Endothelial cell of umbilical vein (primary cell): ENCODE measurements at regions not wholly inside any gene's neighbourhood (a gene's known extent, or its start where the extent isn't known, plus 50 kb on each side); places are given as distances from the start of the nearest gene placed in this dataset.

Experiments used
- BruUV-seq: library from RNA; stranded (reverse); fragments of 400-500 nt; replicated peaks from 2 replicates; lab custom pipeline; 2021; lab: Mats Ljungman, UMichigan
- CTCF ChIA-PET: fragments of 300-600, 350-600 bp; sonication (Branson Sonifier 250); formaldehyde crosslinking; loops from one replicate; lab custom pipeline; 2021; ENCODE audit warnings: antibody characterized with exemption, inconsistent platforms; lab: Charles Lee
- POLR2A ChIA-PET: fragments of 300-600, 350-600 bp; sonication (Branson Sonifier 250); formaldehyde crosslinking; loops from one replicate; lab custom pipeline; 2021; ENCODE audit warnings: antibody characterized with exemption, inconsistent platforms; lab: Charles Lee
- DNase-seq: peaks from one replicate; pipeline ENCODE4 v3.0.0-alpha.2; 2011; ENCODE audit warnings: low read depth, low spot score
- FAIRE-seq: peaks from 2 replicates; lab custom pipeline; 2011; peaks lifted over from hg19 to GRCh38; lab: Jason Lieb, UNC
- H2AFZ ChIP-seq: 2 replicates; pipeline ENCODE4 v1.6.0; 2012; ENCODE audit warnings: low read depth, low read length, control low read depth, inconsistent platforms
- H3K27ac ChIP-seq: 2 replicates; pipeline ENCODE4 v1.5.1; 2011; ENCODE audit warnings: low read depth, mild to moderate bottlenecking, control low read depth, low read length, moderate library complexity; ENCODE audit not compliant: insufficient read depth
- H3K27me3 ChIP-seq, 2 experiments: 2 replicates each; pipeline versions ENCODE4 v1.6.0 to v1.6.1; 2011; ENCODE audit warnings: low read length in 2 of 2, mixed read lengths in 1 of 2; ENCODE audit not compliant: control insufficient read depth in 2 of 2, insufficient read depth in 2 of 2
- H3K36me3 ChIP-seq, 2 experiments: 2 replicates in 1 of 2; 3 replicates in 1 of 2; pipeline ENCODE4 v1.5.1; 2011; ENCODE audit warnings: low read length in 2 of 2, mild to moderate bottlenecking in 1 of 2, moderate library complexity in 1 of 2; ENCODE audit not compliant: control insufficient read depth in 2 of 2, insufficient read depth in 2 of 2; ENCODE audit errors: extremely low read depth in 1 of 2
- H3K4me1 ChIP-seq: 3 replicates; pipeline ENCODE4 v1.5.1; 2011; ENCODE audit warnings: mild to moderate bottlenecking, low read length; ENCODE audit not compliant: control insufficient read depth, insufficient read depth; ENCODE audit errors: extremely low read depth
- H3K4me2 ChIP-seq: 2 replicates; pipeline ENCODE4 v1.6.1; 2011; ENCODE audit warnings: low read length, control low read depth, mixed read lengths; ENCODE audit not compliant: insufficient read depth
- H3K4me3 ChIP-seq, 3 experiments: fragments of 200-600 bp in 1 of 3; sonication (generic), shearing (Covaris generic) in 1 of 3; replicated peaks in 1 of 3; 2 replicates each; pipeline ENCODE4 v1.5.1; 2011 to 2016; ENCODE audit warnings: control low read depth in 3 of 3, low read length in 3 of 3, mild to moderate bottlenecking in 2 of 3, inconsistent platforms in 1 of 3, low read depth in 1 of 3, moderate library complexity in 1 of 3; ENCODE audit not compliant: insufficient read depth in 1 of 3
- H3K79me2 ChIP-seq: 2 replicates; pipeline ENCODE4 v1.6.0; 2012; ENCODE audit warnings: low read length, inconsistent platforms; ENCODE audit not compliant: control insufficient read depth, insufficient read depth
- H3K9ac ChIP-seq: replicated peaks from 2 replicates; pipeline ENCODE3; 2011; ENCODE audit warnings: low read length, control low read depth; ENCODE audit not compliant: insufficient read depth; ENCODE audit errors: extremely low read depth
- H3K9me1 ChIP-seq: replicated peaks from 3 replicates; pipeline ENCODE4 v1.6.0; 2011; ENCODE audit warnings: mild to moderate bottlenecking, low read length; ENCODE audit not compliant: control insufficient read depth, insufficient read depth; ENCODE audit errors: extremely low read depth
- H3K9me3 ChIP-seq: replicated peaks from 2 replicates; pipeline ENCODE4 v1.5.1; 2012; ENCODE audit warnings: low read length, inconsistent platforms; ENCODE audit not compliant: control insufficient read depth, insufficient read depth
- H4K20me1 ChIP-seq: replicated peaks from 2 replicates; pipeline ENCODE3; 2011; ENCODE audit warnings: mild to moderate bottlenecking, low read length; ENCODE audit not compliant: control insufficient read depth, insufficient read depth; ENCODE audit errors: extremely low read depth
- CTCF ChIP-seq, 2 donors: IDR thresholded peaks; 1 replicate in 1 of 2; 2 replicates in 1 of 2; pipeline ENCODE4 v1.5.1; 2011; ENCODE audit warnings: low read length in 2 of 2, mild to moderate bottlenecking in 2 of 2, moderate library complexity in 2 of 2, control low read depth in 1 of 2, inconsistent platforms in 1 of 2, low read depth in 1 of 2; ENCODE audit not compliant: insufficient read depth in 1 of 2; ENCODE audit errors: extremely low read depth in 1 of 2
- EZH2 ChIP-seq: IDR thresholded peaks from 2 replicates; pipeline ENCODE4 v1.6.1; 2012; ENCODE audit warnings: borderline replicate concordance, low read depth, mild to moderate bottlenecking, moderate library complexity, low read length, inconsistent platforms; ENCODE audit not compliant: severe bottlenecking
- FOS ChIP-seq: IDR thresholded peaks from 2 replicates; pipeline ENCODE4 v1.6.1; 2011; ENCODE audit warnings: mild to moderate bottlenecking, low read length, moderate library complexity, borderline replicate concordance; ENCODE audit not compliant: insufficient read depth
- GATA2 ChIP-seq: IDR thresholded peaks from 2 replicates; pipeline ENCODE4 v1.7.0; 2011; ENCODE audit warnings: low read depth, mild to moderate bottlenecking, moderate library complexity, mixed read lengths, low read length; ENCODE audit not compliant: insufficient read length, insufficient read depth
- JUN ChIP-seq: IDR thresholded peaks from 2 replicates; pipeline ENCODE4 v1.6.1; 2011; ENCODE audit warnings: borderline replicate concordance, low read depth; ENCODE audit not compliant: insufficient read length, insufficient read depth
- MAX ChIP-seq: IDR thresholded peaks from 2 replicates; pipeline ENCODE4 v1.6.1; 2011; ENCODE audit not compliant: insufficient read depth, insufficient read length
- MYC ChIP-seq: IDR thresholded peaks from one replicate; pipeline ENCODE4 v1.6.1; 2011; ENCODE audit warnings: mild to moderate bottlenecking, low read depth, low read length
- POLR2A ChIP-seq: IDR thresholded peaks from 2 replicates; pipeline ENCODE4 v1.6.1; 2012; ENCODE audit warnings: low read depth, mild to moderate bottlenecking, control low read depth, low read length
- POLR2AphosphoS5 ChIP-seq: IDR thresholded peaks from 2 replicates; pipeline ENCODE4 v1.6.1; 2012; ENCODE audit warnings: low read depth, mild to moderate bottlenecking, control low read depth, low read length, moderate library complexity; ENCODE audit not compliant: insufficient read depth
- dilution Hi-C: fragments of 300-500 bp; cut with MboI; formaldehyde crosslinking; loops from one replicate; pipeline ENCODE4 v1.15.0; 2019; ENCODE audit warnings: low sequenced_read_pairs; ENCODE audit not compliant: extremely low pct_ligation_motif_present
- intact Hi-C: fragments of 100-400 bp; cut with micrococcal nuclease; formaldehyde crosslinking; loops from one replicate; pipeline ENCODE4 v1.10.0; 2022

- Histone ChIP-seq H3K4me1 (no peaks in the 10 kb centered on the region), H2AFZ (no peak overlapping the region), H3K27ac (no peak overlapping the region), H3K9ac (no peak overlapping the region), H3K36me3 (no peaks in the 10 kb centered on the region), H4K20me1 (no peaks in the 10 kb centered on the region), H3K4me3 (no peak overlapping the region), H3K9me1 (no peaks in the 10 kb centered on the region), H3K79me2 (no peaks in the 10 kb centered on the region), H3K27me3 (peaks cover 1 to 7% of the 10 kb centered on the region in 2 experiments), H3K9me3 (no peaks in the 10 kb centered on the region), H3K4me2 (no peak overlapping the region)
- POLR2A ChIA-PET, result no interaction called here
- dilution Hi-C loops (no loop called here), intact Hi-C loops (no loop called here)
- no TSS peak for BruUV-seq
- no peak for TF ChIP-seq EZH2
- TF ChIP-seq MYC, result no peak
- no peak for TF ChIP-seq CTCF (IDR thresholded peaks at IDR 0.05; ENCODE audit: extremely low read depth in 1 of 2, insufficient read depth in 1 of 2, low read depth in 1 of 2, low read length in 2 of 2)
- TF ChIP-seq MAX, result no peak
- no peak for TF ChIP-seq FOS
- TF ChIP-seq POLR2AphosphoS5, result no peak
- no peak for TF ChIP-seq GATA2
- TF ChIP-seq JUN, result no peak
- TF ChIP-seq POLR2A, result no peak
- no peak for FAIRE-seq
- no peak for DNase-seq
- CTCF ChIA-PET, result no interaction called here
Observed at GRCh38 chr13:37277007-37277406, 171.5 kb upstream of the CSNK1A1L start.
